B cell (primary cell): ENCODE measurements at regions not wholly inside any gene's neighbourhood (a gene's known extent, or its start where the extent isn't known, plus 50 kb on each side); places are given as distances from the start of the nearest gene placed in this dataset.

Source experiments
- ATAC-seq: fragments of 200-7000 bp; cut with Tn5 transposase; one replicate; pipeline ENCODE4 v1.10.0; 2021; ENCODE audit warnings: low read depth, mild to moderate bottlenecking, moderate number of reproducible peaks, moderate library complexity
- CTCF ChIA-PET: fragments of 350-600 bp; sonication (Branson Sonifier 250); formaldehyde crosslinking; loops from one replicate; lab custom pipeline; 2021; ENCODE audit warnings: antibody characterized with exemption, inconsistent platforms; lab: Charles Lee
- POLR2A ChIA-PET: fragments of 350-600 bp; sonication (Branson Sonifier 250); formaldehyde crosslinking; loops from one replicate; lab custom pipeline; 2021; ENCODE audit warnings: antibody characterized with exemption; lab: Charles Lee
- DNase-seq: peaks from one replicate; pipeline ENCODE4 v3.0.0; 2013
- H2AFZ ChIP-seq: 2 replicates; pipeline ENCODE4 v1.6.1; 2012; ENCODE audit warnings: mild to moderate bottlenecking, low read depth, low read length; ENCODE audit not compliant: insufficient read depth, poor library complexity, severe bottlenecking
- H3K27ac ChIP-seq, 2 donors: 1 replicate in 1 of 2; 2 replicates in 1 of 2; pipeline ENCODE4 v1.5.1; 2012 to 2013; ENCODE audit warnings: low read length in 2 of 2, mild to moderate bottlenecking in 2 of 2, moderate library complexity in 1 of 2
- H3K27me3 ChIP-seq, 4 experiments: fragments of 200-600 bp in 1 of 4; sonication (generic) in 1 of 4; replicated peaks in 1 of 4; 1 replicate in 2 of 4; 2 replicates in 2 of 4; pipeline versions ENCODE4 v1.6.1 to v1.7.0; 2013 to 2016; ENCODE audit warnings: low read length in 3 of 4, mild to moderate bottlenecking in 2 of 4, mixed read lengths in 1 of 4, moderate library complexity in 1 of 4; ENCODE audit not compliant: insufficient read depth in 4 of 4, control insufficient read depth in 3 of 4; ENCODE audit errors: control extremely low read depth in 1 of 4
- H3K36me3 ChIP-seq, 2 experiments: replicated peaks in 1 of 2; 1 replicate in 1 of 2; 2 replicates in 1 of 2; pipeline versions ENCODE4 v1.6.1 to v1.7.1; 2013; ENCODE audit warnings: low read length in 1 of 2; ENCODE audit not compliant: insufficient read depth in 2 of 2, control insufficient read depth in 1 of 2; ENCODE audit errors: control extremely low read depth in 1 of 2, extremely low read depth in 1 of 2
- H3K4me1 ChIP-seq, 2 donors: fragments of 200-600 bp in 1 of 2; sonication (generic) in 1 of 2; 1 replicate in 1 of 2; 2 replicates in 1 of 2; pipeline versions ENCODE4 v1.5.1 to v1.6.1; 2013 to 2017; ENCODE audit warnings: low read length in 2 of 2; ENCODE audit not compliant: control insufficient read depth in 2 of 2, insufficient read depth in 2 of 2
- H3K4me2 ChIP-seq: replicated peaks from 2 replicates; pipeline ENCODE3; 2012; ENCODE audit warnings: mild to moderate bottlenecking, low read depth, low read length; ENCODE audit not compliant: poor library complexity, severe bottlenecking
- H3K4me3 ChIP-seq, 5 experiments: fragments of 200-600 bp in 1 of 5; sonication (generic) in 1 of 5; 1 replicate in 3 of 5; 2 replicates in 2 of 5; pipeline versions ENCODE4 v1.5.1 to v1.7.0; 2011 to 2016; ENCODE audit warnings: low read length in 4 of 5, mild to moderate bottlenecking in 4 of 5, low read depth in 2 of 5, control low read depth in 1 of 5, moderate library complexity in 1 of 5; ENCODE audit not compliant: insufficient read depth in 1 of 5; ENCODE audit errors: control extremely low read depth in 1 of 5, extremely low read depth in 1 of 5
- H3K79me2 ChIP-seq: fragments of 200-600 bp; sonication (generic); one replicate; pipeline ENCODE4 v1.6.0; 2016; ENCODE audit warnings: low read length; ENCODE audit not compliant: control insufficient read depth, insufficient read depth
- H3K9ac ChIP-seq: fragments of 200-600 bp; sonication (generic); 2 replicates; pipeline ENCODE4 v1.6.1; 2017; ENCODE audit warnings: mild to moderate bottlenecking, low read length, moderate library complexity
- H3K9me3 ChIP-seq, 3 donors: one replicate each; pipeline versions ENCODE4 v1.6.1 to v1.7.1; 2013; ENCODE audit warnings: low read length in 2 of 3; ENCODE audit not compliant: control insufficient read depth in 2 of 3, insufficient read depth in 1 of 3; ENCODE audit errors: control extremely low read depth in 1 of 3
- H4K20me1 ChIP-seq: 2 replicates; pipeline ENCODE4 v1.6.0; 2012; ENCODE audit warnings: mild to moderate bottlenecking, low read length; ENCODE audit not compliant: insufficient read depth, control insufficient read depth, poor library complexity, severe bottlenecking
- H3K27ac Mint-ChIP-seq: one replicate; pipeline ENCODE4 v1.8.0; 2021; ENCODE audit warnings: mixed read lengths
- H3K27me3 Mint-ChIP-seq: one replicate; pipeline ENCODE4 v1.8.0; 2021; ENCODE audit warnings: mixed read lengths
- H3K4me1 Mint-ChIP-seq: one replicate; pipeline ENCODE4 v1.8.0; 2021; ENCODE audit warnings: mixed read lengths
- H3K4me3 Mint-ChIP-seq: one replicate; pipeline ENCODE4 v1.8.0; 2021; ENCODE audit warnings: mixed read lengths
- H3K9me3 Mint-ChIP-seq: one replicate; pipeline ENCODE4 v1.8.0; 2022; ENCODE audit warnings: mixed read lengths; ENCODE audit not compliant: insufficient read depth
- EZH2 ChIP-seq: IDR thresholded peaks from 2 replicates; pipeline ENCODE4 v1.6.1; 2012; ENCODE audit warnings: borderline replicate concordance, low read depth, mild to moderate bottlenecking, moderate library complexity, low read length; ENCODE audit not compliant: insufficient read depth, poor library complexity, severe bottlenecking
- WGBS: methylation state at CpG from one replicate; pipeline ENCODE4 v1.1.5; 2013; ENCODE audit warnings: missing lambda C conversion rate; ENCODE audit not compliant: insufficient coverage; 5-methylcytosine and 5-hydroxymethylcytosine counted together
- intact Hi-C: fragments of 100-400 bp; cut with micrococcal nuclease; formaldehyde crosslinking; loops from one replicate; pipeline ENCODE4 v1.10.0; 2022
- TF ChIP-seq, protein P1 (sequence below): fragments of 200-600 bp; IDR thresholded peaks from one replicate; pipeline ENCODE4 v1.8.0; 2022; ENCODE audit warnings: antibody characterized with exemption, mild to moderate bottlenecking

DNA sequence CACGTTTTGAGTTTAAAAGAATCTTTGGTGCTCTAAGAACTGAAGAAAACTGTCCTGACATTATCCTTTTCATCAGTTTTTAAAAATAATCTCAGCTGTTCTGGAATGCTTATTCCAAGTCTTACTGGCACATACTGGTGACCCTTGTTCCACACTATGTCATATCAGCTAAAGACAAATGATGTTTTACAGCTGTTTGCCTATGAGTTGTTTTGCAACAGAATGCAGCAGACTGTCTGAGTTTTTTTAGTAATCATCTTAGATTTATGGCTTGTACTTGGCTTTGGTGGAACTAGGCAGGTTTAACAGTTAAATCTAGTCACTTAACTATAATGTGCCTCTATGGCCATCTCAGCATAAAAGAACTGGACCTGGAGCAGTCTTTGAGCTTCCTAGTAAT is 91.6 kb upstream of the GRIN2B start:
- no peak overlapping the region for H3K27ac Mint-ChIP-seq
- no peak for DNase-seq
- Histone ChIP-seq H3K27me3 (peaks cover 0 to 16% (median 3%) of the 10 kb centered on the region in 4 experiments), H3K4me3 (no peak overlapping the region), H3K4me2 (no peak overlapping the region), H3K79me2 (no peaks in the 10 kb centered on the region), H3K4me1 (no peaks in the 10 kb centered on the region), H2AFZ (no peak overlapping the region), H3K9me3 (peaks cover 1 to 15% (median 5%) of the 10 kb centered on the region in 3 donors), H3K36me3 (no peaks in the 10 kb centered on the region), H3K9ac (no peak overlapping the region), H4K20me1 (no peaks in the 10 kb centered on the region), H3K27ac (no peak overlapping the region)
- H3K27me3 Mint-ChIP-seq, result peaks cover 9% of the 10 kb centered on the region
- intact Hi-C loops, result no loop called here
- H3K9me3 Mint-ChIP-seq, result peaks cover 4% of the 10 kb centered on the region
- POLR2A ChIA-PET, result no interaction called here
- CTCF ChIA-PET, result no interaction called here
- WGBS, result no CpG with 5 or more reads among the region's 1 CpG
- no peak overlapping the region for H3K4me3 Mint-ChIP-seq
- no peaks in the 10 kb centered on the region for H3K4me1 Mint-ChIP-seq
- no peak for TF ChIP-seq EZH2
- TF ChIP-seq, protein P1, sequence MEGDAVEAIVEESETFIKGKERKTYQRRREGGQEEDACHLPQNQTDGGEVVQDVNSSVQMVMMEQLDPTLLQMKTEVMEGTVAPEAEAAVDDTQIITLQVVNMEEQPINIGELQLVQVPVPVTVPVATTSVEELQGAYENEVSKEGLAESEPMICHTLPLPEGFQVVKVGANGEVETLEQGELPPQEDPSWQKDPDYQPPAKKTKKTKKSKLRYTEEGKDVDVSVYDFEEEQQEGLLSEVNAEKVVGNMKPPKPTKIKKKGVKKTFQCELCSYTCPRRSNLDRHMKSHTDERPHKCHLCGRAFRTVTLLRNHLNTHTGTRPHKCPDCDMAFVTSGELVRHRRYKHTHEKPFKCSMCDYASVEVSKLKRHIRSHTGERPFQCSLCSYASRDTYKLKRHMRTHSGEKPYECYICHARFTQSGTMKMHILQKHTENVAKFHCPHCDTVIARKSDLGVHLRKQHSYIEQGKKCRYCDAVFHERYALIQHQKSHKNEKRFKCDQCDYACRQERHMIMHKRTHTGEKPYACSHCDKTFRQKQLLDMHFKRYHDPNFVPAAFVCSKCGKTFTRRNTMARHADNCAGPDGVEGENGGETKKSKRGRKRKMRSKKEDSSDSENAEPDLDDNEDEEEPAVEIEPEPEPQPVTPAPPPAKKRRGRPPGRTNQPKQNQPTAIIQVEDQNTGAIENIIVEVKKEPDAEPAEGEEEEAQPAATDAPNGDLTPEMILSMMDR, result no peak
- ATAC-seq, result no peak

DNA sequence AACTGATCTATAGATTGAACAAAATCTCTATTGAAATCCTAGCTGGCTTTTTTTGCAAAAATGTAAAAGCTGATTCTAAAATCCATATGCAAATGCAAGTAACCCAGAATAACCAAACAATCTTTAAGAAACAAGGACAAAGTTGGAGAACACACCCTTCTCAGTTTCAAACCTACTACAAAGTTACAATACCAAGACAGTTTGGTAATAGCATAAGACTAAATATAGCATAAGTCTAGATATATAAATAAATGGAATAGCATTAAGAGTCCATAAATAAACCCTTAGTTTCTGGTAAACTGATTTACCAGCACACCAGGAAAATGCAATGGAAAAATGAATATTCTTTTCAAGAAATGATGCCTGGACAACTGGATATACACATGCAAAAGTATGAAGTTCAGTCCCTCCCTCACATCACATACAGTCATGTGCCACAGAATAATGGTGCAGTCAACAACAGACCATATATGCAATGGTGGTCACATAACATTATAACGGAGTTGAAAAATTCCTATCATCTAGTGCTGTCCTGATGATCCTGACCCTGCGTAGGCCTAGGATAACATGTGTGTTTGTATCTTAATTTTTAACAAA is 94.5 kb upstream of the GRIN2B start:
- H3K9me3 ChIP-seq, result peaks cover 2 to 15% (median 11%) of the 10 kb centered on the region in 3 donors
- no peak overlapping the region for H2AFZ ChIP-seq
- no peaks in the 10 kb centered on the region for H3K4me1 ChIP-seq
- H3K9ac ChIP-seq, result no peak overlapping the region
- DNase-seq (no peak), ATAC-seq (no peak)
- H3K4me3 Mint-ChIP-seq, result no peak overlapping the region
- CTCF ChIA-PET, result no interaction called here
- peaks cover 0 to 9% (median 2%) of the 10 kb centered on the region in 4 experiments for H3K27me3 ChIP-seq
- H3K27ac Mint-ChIP-seq, result no peak overlapping the region
- POLR2A ChIA-PET, result no interaction called here
- H3K4me2 ChIP-seq, result no peak overlapping the region
- intact Hi-C loops, result no loop called here
- H3K9me3 Mint-ChIP-seq, result peaks cover 4% of the 10 kb centered on the region
- H3K4me1 Mint-ChIP-seq, result no peaks in the 10 kb centered on the region
- no peaks in the 10 kb centered on the region for H4K20me1 ChIP-seq
- WGBS, result no CpG with 5 or more reads among the region's 2 CpGs
- no peaks in the 10 kb centered on the region for H3K79me2 ChIP-seq
- H3K27ac ChIP-seq, result no peak overlapping the region
- TF ChIP-seq EZH2, result no peak
- TF ChIP-seq, protein P1, result no peak
- H3K27me3 Mint-ChIP-seq, result peaks cover 3% of the 10 kb centered on the region
- no peaks in the 10 kb centered on the region for H3K36me3 ChIP-seq
- H3K4me3 ChIP-seq, result no peak overlapping the region
